Karpas-422 (cell line): ENCODE measurements at regions not wholly inside any gene's neighbourhood (a gene's known extent, or its start where the extent isn't known, plus 50 kb on each side); places are given as distances from the start of the nearest gene placed in this dataset.
"Not testable (repeated sequence)": the region's sequence is repeated elsewhere in the genome, so short reads cannot be mapped to it uniquely, and the experiment has no call there.

Source experiments
- DNase-seq: peaks from one replicate; pipeline ENCODE4 v3.0.0-alpha.2; 2015
- H2AFZ ChIP-seq: fragments of 200-600 bp; sonication (generic); 2 replicates; pipeline ENCODE4 v1.6.1; 2014; ENCODE audit warnings: antibody characterized with exemption, low read length, mixed read lengths
- H3K27ac ChIP-seq: fragments of 200-600 bp; sonication (generic); 2 replicates; pipeline ENCODE4 v1.5.1; 2014; ENCODE audit warnings: mild to moderate bottlenecking, low read length, moderate library complexity
- H3K27me3 ChIP-seq: fragments of 200-600 bp; sonication (generic); 2 replicates; pipeline ENCODE4 v1.6.1; 2014; ENCODE audit warnings: low read length, mixed read lengths
- H3K36me3 ChIP-seq: fragments of 200-600 bp; sonication (generic); 2 replicates; pipeline ENCODE4 v1.6.1; 2014; ENCODE audit warnings: low read length, mixed read lengths; ENCODE audit not compliant: insufficient read depth
- H3K4me1 ChIP-seq: fragments of 200-600 bp; sonication (generic); 2 replicates; pipeline ENCODE4 v1.6.1; 2014; ENCODE audit warnings: mild to moderate bottlenecking, low read length, mixed read lengths
- H3K4me2 ChIP-seq: fragments of 200-600 bp; sonication (generic); 2 replicates; pipeline ENCODE4 v1.6.1; 2014; ENCODE audit warnings: low read length, low read depth, mild to moderate bottlenecking; ENCODE audit not compliant: poor library complexity, severe bottlenecking
- H3K4me3 ChIP-seq: fragments of 200-600 bp; sonication (generic); 2 replicates; pipeline ENCODE4 v1.5.1; 2014; ENCODE audit warnings: mild to moderate bottlenecking, antibody characterized with exemption, low read length, mixed read lengths
- H3K79me2 ChIP-seq: fragments of 200-600 bp; sonication (generic); 2 replicates; pipeline ENCODE4 v1.6.1; 2014; ENCODE audit warnings: mild to moderate bottlenecking, low read length, mixed read lengths
- H3K9ac ChIP-seq: fragments of 200-600 bp; sonication (generic); 2 replicates; pipeline ENCODE4 v1.6.0; 2014; ENCODE audit warnings: low read length
- H3K9me2 ChIP-seq: fragments of 200-600 bp; sonication (generic), shearing (Covaris generic); replicated peaks from 2 replicates; pipeline ENCODE4 v1.6.0; 2014; ENCODE audit warnings: mild to moderate bottlenecking, low read length, moderate library complexity; ENCODE audit not compliant: insufficient read depth
- H3K9me3 ChIP-seq: fragments of 300-700, 200-600 bp; sonication (generic); 2 replicates; pipeline ENCODE4 v1.6.1; 2014; ENCODE audit warnings: low read length, mixed read lengths
- H4K20me1 ChIP-seq: fragments of 200-600 bp; sonication (generic); 2 replicates; pipeline ENCODE4 v1.6.1; 2014; ENCODE audit warnings: mild to moderate bottlenecking, antibody characterized with exemption, low read length, low read depth; ENCODE audit not compliant: insufficient read depth

DNA sequence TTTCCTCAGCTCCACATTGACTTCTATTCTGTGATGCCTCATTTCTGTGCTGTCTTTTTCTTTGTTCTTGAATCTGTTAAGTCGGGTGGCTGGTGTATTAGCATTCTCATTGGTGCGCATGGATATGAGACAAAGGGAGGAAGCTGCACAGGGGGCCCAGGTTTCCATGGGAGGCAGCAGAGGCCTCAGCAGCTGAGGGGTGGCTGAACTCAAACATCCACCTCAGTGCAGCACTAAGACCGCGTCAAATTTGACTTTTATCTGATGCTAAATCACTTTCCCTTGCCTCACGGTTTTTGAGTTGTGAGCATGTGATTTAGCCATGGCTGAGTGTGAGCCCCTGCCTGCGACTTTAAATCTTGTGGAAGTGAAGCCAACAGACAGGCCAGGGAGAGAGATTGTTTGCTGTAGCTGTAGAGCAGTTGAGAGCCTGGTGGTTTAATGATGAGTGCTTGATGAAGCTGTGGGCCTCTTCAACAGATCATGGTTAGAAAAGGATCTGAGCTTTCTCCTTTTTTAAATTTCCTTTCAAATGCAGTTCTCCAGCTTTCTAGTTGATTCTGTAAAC is 193.3 kb upstream of the ZNF804B start:
- Histone ChIP-seq H2AFZ (no peak overlapping the region), H3K36me3 (no peaks in the 10 kb centered on the region), H3K4me1 (no peaks in the 10 kb centered on the region), H3K9me2 (no peaks in the 10 kb centered on the region), H3K27me3 (no peaks in the 10 kb centered on the region), H3K27ac (no peak overlapping the region), H3K4me2 (no peak overlapping the region), H3K79me2 (no peaks in the 10 kb centered on the region), H4K20me1 (no peaks in the 10 kb centered on the region), H3K9me3 (no peaks in the 10 kb centered on the region), H3K4me3 (no peak overlapping the region), H3K9ac (no peak overlapping the region)
- DNase-seq = no peak

- Histone ChIP-seq H2AFZ (no peak overlapping the region), H3K4me2 (no peak overlapping the region), H3K9me2 (no peaks in the 10 kb centered on the region)
Measured at GRCh38 chr7:88565401-88565800, 194.1 kb upstream of the ZNF804B start.

GRCh38 chr7:88556441-88556840 is 203.1 kb upstream of the ZNF804B start:
- H3K79me2 ChIP-seq, H3K9me3 ChIP-seq: not testable (repeated sequence)

More at GRCh38 chr7:88565401-88565800, 194.1 kb upstream of the ZNF804B start:
- DNase-seq = no peak
- Histone ChIP-seq H3K27ac (no peak overlapping the region), H3K9me3 (no peaks in the 10 kb centered on the region), H3K36me3 (no peaks in the 10 kb centered on the region), H3K9ac (no peak overlapping the region), H4K20me1 (no peaks in the 10 kb centered on the region), H3K4me1 (no peaks in the 10 kb centered on the region), H3K79me2 (no peaks in the 10 kb centered on the region), H3K27me3 (no peaks in the 10 kb centered on the region), H3K4me3 (no peak overlapping the region)

GRCh38 chr7:88554847-88555246 is 204.7 kb upstream of the ZNF804B start:
- not testable (repeated sequence) for H4K20me1 ChIP-seq, H3K4me3 ChIP-seq, H3K9me3 ChIP-seq, H3K79me2 ChIP-seq, H3K4me1 ChIP-seq, H3K9me2 ChIP-seq, H3K36me3 ChIP-seq, H3K27me3 ChIP-seq, DNase-seq, H3K9ac ChIP-seq, H2AFZ ChIP-seq, H3K4me2 ChIP-seq, H3K27ac ChIP-seq

More at GRCh38 chr7:88556441-88556840, 203.1 kb upstream of the ZNF804B start:
- H3K4me2 ChIP-seq, H4K20me1 ChIP-seq, DNase-seq, H2AFZ ChIP-seq, H3K9ac ChIP-seq, H3K27ac ChIP-seq, H3K4me3 ChIP-seq, H3K4me1 ChIP-seq, H3K9me2 ChIP-seq, H3K36me3 ChIP-seq, H3K27me3 ChIP-seq: not testable (repeated sequence)

DNA sequence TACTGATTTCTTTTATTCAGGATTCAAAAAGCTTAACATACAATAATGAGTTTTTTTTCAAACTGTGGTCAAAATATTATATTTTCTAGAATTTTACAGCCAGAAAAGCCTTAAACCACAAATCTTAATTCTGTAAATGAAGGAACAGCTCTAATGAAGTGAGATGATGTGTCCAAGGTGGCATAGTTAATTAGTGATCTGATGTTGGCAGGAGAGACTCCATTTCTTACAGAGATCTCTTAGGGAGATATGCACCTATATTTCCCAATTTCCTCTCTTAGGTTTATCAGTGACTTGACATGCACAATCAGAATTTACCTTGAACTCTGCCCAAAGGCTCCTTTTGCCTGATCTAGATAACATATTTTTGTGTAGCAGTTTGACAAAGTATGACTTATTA is 211.1 kb upstream of the ZNF804B start:
- no peaks in the 10 kb centered on the region for H3K79me2 ChIP-seq
- H2AFZ ChIP-seq = no peak overlapping the region
- no peak for DNase-seq
- no peak overlapping the region for H3K4me2 ChIP-seq
- no peak overlapping the region for H3K9ac ChIP-seq
- no peak overlapping the region for H3K27ac ChIP-seq
- no peaks in the 10 kb centered on the region for H3K4me1 ChIP-seq
- H3K9me3 ChIP-seq = no peaks in the 10 kb centered on the region
- no peaks in the 10 kb centered on the region for H3K9me2 ChIP-seq
- no peak overlapping the region for H3K4me3 ChIP-seq
- no peaks in the 10 kb centered on the region for H4K20me1 ChIP-seq
- no peaks in the 10 kb centered on the region for H3K27me3 ChIP-seq
- no peaks in the 10 kb centered on the region for H3K36me3 ChIP-seq

DNA sequence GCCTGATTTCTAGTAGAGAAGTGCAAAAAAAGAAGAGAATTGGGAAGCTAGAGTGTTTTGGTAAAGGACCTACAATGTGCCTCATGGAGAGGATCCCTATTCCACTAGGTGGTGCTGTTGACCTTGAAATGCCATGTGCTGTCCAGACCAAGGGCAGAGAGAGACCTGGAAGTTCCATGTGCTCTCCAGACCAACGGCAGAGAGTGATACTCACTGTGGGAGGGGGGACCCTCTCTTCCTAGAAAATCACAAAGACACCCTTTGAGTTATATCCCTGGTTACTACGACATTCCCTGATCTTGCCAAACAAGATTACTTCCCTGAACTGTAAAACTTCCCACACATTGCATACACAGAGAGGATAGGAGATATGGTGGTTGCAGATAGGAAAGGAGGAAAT is 212.7 kb upstream of the ZNF804B start:
- no peaks in the 10 kb centered on the region for H3K79me2 ChIP-seq
- no peak overlapping the region for H3K27ac ChIP-seq
- H3K36me3 ChIP-seq = no peaks in the 10 kb centered on the region
- no peaks in the 10 kb centered on the region for H3K4me1 ChIP-seq
- H4K20me1 ChIP-seq = no peaks in the 10 kb centered on the region
- DNase-seq = peak; percentile 83
- no peak overlapping the region for H3K4me2 ChIP-seq
- H3K9me2 ChIP-seq = no peaks in the 10 kb centered on the region
- no peak overlapping the region for H3K4me3 ChIP-seq
- no peaks in the 10 kb centered on the region for H3K9me3 ChIP-seq
- H3K9ac ChIP-seq = no peak overlapping the region
- H2AFZ ChIP-seq = no peak overlapping the region
- H3K27me3 ChIP-seq = no peaks in the 10 kb centered on the region

GRCh38 chr7:88545663-88546062 is 213.8 kb upstream of the ZNF804B start:
- H3K9me3 ChIP-seq = no peaks in the 10 kb centered on the region
- H3K4me3 ChIP-seq = no peak overlapping the region
- no peaks in the 10 kb centered on the region for H3K36me3 ChIP-seq
- H4K20me1 ChIP-seq = no peaks in the 10 kb centered on the region
- no peaks in the 10 kb centered on the region for H3K79me2 ChIP-seq
- H3K9ac ChIP-seq = no peak overlapping the region
- no peaks in the 10 kb centered on the region for H3K4me1 ChIP-seq
- H3K4me2 ChIP-seq = no peak overlapping the region
- no peaks in the 10 kb centered on the region for H3K9me2 ChIP-seq
- no peak for DNase-seq
- no peak overlapping the region for H2AFZ ChIP-seq
- no peaks in the 10 kb centered on the region for H3K27me3 ChIP-seq
- H3K27ac ChIP-seq = no peak overlapping the region

GRCh38 chr7:88540012-88540411 is 219.5 kb upstream of the ZNF804B start:
- Histone ChIP-seq H3K4me2 (no peak overlapping the region), H3K9ac (no peak overlapping the region)
- no peak for DNase-seq

GRCh38 chr7:88539518-88539917 is 220.0 kb upstream of the ZNF804B start:
- peaks cover 4% of the 10 kb centered on the region; the same call in 1 of the 2 replicates for H3K9me2 ChIP-seq
- H3K4me3 ChIP-seq = no peak overlapping the region
- H3K27ac ChIP-seq = no peak overlapping the region
- H3K36me3 ChIP-seq = no peaks in the 10 kb centered on the region
- no peaks in the 10 kb centered on the region for H3K4me1 ChIP-seq
- H3K79me2 ChIP-seq = no peaks in the 10 kb centered on the region
- H2AFZ ChIP-seq = no peak overlapping the region
- no peak for DNase-seq
- H3K9me3 ChIP-seq = no peaks in the 10 kb centered on the region; the same call in 1 of the 2 replicates
- H3K27me3 ChIP-seq = no peaks in the 10 kb centered on the region
- no peak overlapping the region for H3K4me2 ChIP-seq
- H3K9ac ChIP-seq = no peak overlapping the region
- H4K20me1 ChIP-seq = no peaks in the 10 kb centered on the region

More at GRCh38 chr7:88540012-88540411, 219.5 kb upstream of the ZNF804B start:
- Histone ChIP-seq H2AFZ (no peak overlapping the region), H3K79me2 (no peaks in the 10 kb centered on the region), H3K27ac (no peak overlapping the region), H3K9me2 (peaks cover 4% of the 10 kb centered on the region; the same call in 1 of the 2 replicates), H3K9me3 (no peaks in the 10 kb centered on the region; the same call in 1 of the 2 replicates), H3K27me3 (no peaks in the 10 kb centered on the region), H4K20me1 (no peaks in the 10 kb centered on the region), H3K4me1 (no peaks in the 10 kb centered on the region), H3K4me3 (no peak overlapping the region), H3K36me3 (no peaks in the 10 kb centered on the region)
